H9 (cell line): ENCODE measurements at regions not wholly inside any gene's neighbourhood (a gene's known extent, or its start where the extent isn't known, plus 50 kb on each side); places are given as distances from the start of the nearest gene placed in this dataset.

Experiments used
- DNase-seq: peaks from one replicate; pipeline ENCODE4 v3.0.0-alpha.2; 2017
- H2AFZ ChIP-seq: one replicate; pipeline ENCODE4 v1.6.1; 2013; ENCODE audit warnings: mild to moderate bottlenecking, low read length, control low read depth, moderate library complexity
- H2AK5ac ChIP-seq: 2 replicates; pipeline ENCODE4 v1.6.1; 2013; ENCODE audit warnings: low read length, control low read depth, mixed read lengths; ENCODE audit not compliant: insufficient read length
- H2BK120ac ChIP-seq: one replicate; pipeline ENCODE4 v1.6.1; 2013; ENCODE audit warnings: low read depth, mild to moderate bottlenecking, low read length, control low read depth, inconsistent platforms; ENCODE audit not compliant: poor library complexity, severe bottlenecking
- H2BK12ac ChIP-seq: 2 replicates; pipeline ENCODE4 v1.6.1; 2013; ENCODE audit warnings: low read length, control low read depth, mixed read lengths, low read depth; ENCODE audit not compliant: insufficient read length
- H2BK15ac ChIP-seq: 2 replicates; pipeline ENCODE4 v1.6.1; 2013; ENCODE audit warnings: low read depth, low read length, control low read depth
- H2BK20ac ChIP-seq: one replicate; pipeline ENCODE4 v1.6.1; 2013; ENCODE audit warnings: low read depth, mild to moderate bottlenecking, low read length, control low read depth, inconsistent platforms; ENCODE audit not compliant: poor library complexity, severe bottlenecking
- H2BK5ac ChIP-seq: 2 replicates; pipeline ENCODE4 v1.6.1; 2013; ENCODE audit warnings: low read length, control low read depth, mixed read lengths; ENCODE audit not compliant: insufficient read length
- H3K14ac ChIP-seq: 2 replicates; pipeline ENCODE4 v1.6.1; 2013; ENCODE audit warnings: low read length, control low read depth; ENCODE audit not compliant: insufficient read depth
- H3K18ac ChIP-seq: 2 replicates; pipeline ENCODE4 v1.6.1; 2013; ENCODE audit warnings: low read depth, mild to moderate bottlenecking, mixed read lengths, low read length, control low read depth; ENCODE audit not compliant: insufficient read length
- H3K23ac ChIP-seq: 2 replicates; pipeline ENCODE4 v1.6.1; 2013; ENCODE audit warnings: low read length, control low read depth, mixed read lengths, low read depth; ENCODE audit not compliant: insufficient read length
- H3K23me2 ChIP-seq: 2 replicates; pipeline ENCODE4 v1.6.1; 2013; ENCODE audit warnings: low read depth, mild to moderate bottlenecking, mixed read lengths, low read length, control low read depth; ENCODE audit not compliant: insufficient read length, poor library complexity, severe bottlenecking
- H3K27ac ChIP-seq: 2 replicates; pipeline ENCODE4 v1.5.1; 2013; ENCODE audit warnings: low read length, control low read depth, mixed read lengths, low read depth; ENCODE audit not compliant: insufficient read length
- H3K27me3 ChIP-seq: 2 replicates; pipeline ENCODE4 v1.6.1; 2013; ENCODE audit warnings: low read length, control low read depth, inconsistent platforms; ENCODE audit not compliant: insufficient read depth
- H3K4ac ChIP-seq: 2 replicates; pipeline ENCODE4 v1.6.1; 2013; ENCODE audit warnings: low read depth, mild to moderate bottlenecking, control low read depth, inconsistent platforms, low read length, moderate library complexity
- H3K4me1 ChIP-seq: 2 replicates; pipeline ENCODE4 v1.6.1; 2013; ENCODE audit warnings: low read length, control low read depth, inconsistent platforms; ENCODE audit not compliant: insufficient read depth
- H3K4me2 ChIP-seq: 2 replicates; pipeline ENCODE4 v1.6.1; 2013; ENCODE audit warnings: low read length, control low read depth, mixed read lengths; ENCODE audit not compliant: insufficient read length, insufficient read depth
- H3K56ac ChIP-seq: 2 replicates; pipeline ENCODE4 v1.6.1; 2013; ENCODE audit warnings: low read depth, mild to moderate bottlenecking, mixed read lengths, low read length, control low read depth; ENCODE audit not compliant: insufficient read length
- H3K79me1 ChIP-seq: 2 replicates; pipeline ENCODE4 v1.6.1; 2013; ENCODE audit warnings: low read depth, mild to moderate bottlenecking, moderate library complexity, low read length, control low read depth, inconsistent platforms; ENCODE audit not compliant: insufficient read depth, poor library complexity, severe bottlenecking
- H3K79me2 ChIP-seq: 2 replicates; pipeline ENCODE4 v1.6.1; 2013; ENCODE audit warnings: low read length, control low read depth, inconsistent platforms; ENCODE audit not compliant: insufficient read depth
- H3K9ac ChIP-seq: 2 replicates; pipeline ENCODE4 v1.6.1; 2013; ENCODE audit warnings: low read length, control low read depth, mixed read lengths; ENCODE audit not compliant: insufficient read length; ENCODE audit errors: extremely low read depth
- H3K9me3 ChIP-seq: one replicate; pipeline ENCODE4 v1.6.1; 2013; ENCODE audit warnings: low read depth, low read length, inconsistent platforms; ENCODE audit not compliant: control insufficient read depth
- H3T11ph ChIP-seq: one replicate; pipeline ENCODE4 v1.6.1; 2013; ENCODE audit warnings: mild to moderate bottlenecking, low read length, control low read depth, inconsistent platforms
- H4K20me1 ChIP-seq: one replicate; pipeline ENCODE4 v1.6.1; 2013; ENCODE audit not compliant: control insufficient read depth, insufficient read length, insufficient read depth
- H4K5ac ChIP-seq: 2 replicates; pipeline ENCODE4 v1.6.1; 2013; ENCODE audit warnings: low read depth, mild to moderate bottlenecking, mixed read lengths, low read length, control low read depth; ENCODE audit not compliant: insufficient read length
- H4K8ac ChIP-seq: replicated peaks from 2 replicates; pipeline ENCODE4 v1.6.1; 2013; ENCODE audit warnings: low read length, control low read depth, mixed read lengths, low read depth; ENCODE audit not compliant: insufficient read length
- H4K91ac ChIP-seq: 2 replicates; pipeline ENCODE4 v1.6.1; 2013; ENCODE audit warnings: low read depth, mild to moderate bottlenecking, moderate library complexity, mixed read lengths, low read length, control low read depth; ENCODE audit not compliant: insufficient read length
- H3K27ac Mint-ChIP-seq, 3 experiments: 2 replicates in 2 of 3; 3 replicates in 1 of 3; pipeline ENCODE4 v1.8.0; 2020 to 2021; ENCODE audit warnings: mixed read lengths in 3 of 3, mild to moderate bottlenecking in 1 of 3, moderate library complexity in 1 of 3
- H3K27me3 Mint-ChIP-seq: 2 replicates; pipeline ENCODE4 v1.8.0; 2021; ENCODE audit warnings: low read depth, mild to moderate bottlenecking, moderate library complexity, mixed read lengths
- H3K36me3 Mint-ChIP-seq, 3 experiments: 2 replicates in 2 of 3; 3 replicates in 1 of 3; pipeline ENCODE4 v1.8.0; 2020 to 2021; ENCODE audit warnings: low read depth in 3 of 3, mixed read lengths in 3 of 3; ENCODE audit not compliant: insufficient read depth in 1 of 3
- H3K4me1 Mint-ChIP-seq, 2 experiments: 2 replicates each; pipeline ENCODE4 v1.8.0; 2020; ENCODE audit warnings: mixed read lengths in 2 of 2
- H3K4me3 Mint-ChIP-seq, 2 experiments: 2 replicates in 1 of 2; 3 replicates in 1 of 2; pipeline ENCODE4 v1.8.0; 2020 to 2021; ENCODE audit warnings: mild to moderate bottlenecking in 2 of 2, mixed read lengths in 2 of 2, moderate library complexity in 1 of 2
- H3K9me3 Mint-ChIP-seq, 2 experiments: 2 replicates in 1 of 2; 3 replicates in 1 of 2; pipeline ENCODE4 v1.8.0; 2020; ENCODE audit warnings: mild to moderate bottlenecking in 2 of 2, mixed read lengths in 2 of 2, moderate library complexity in 1 of 2
- CTCF ChIP-seq: fragments of 200-600 bp; sonication (generic); conservative IDR thresholded peaks from 3 replicates; pipeline ENCODE4 v1.8.0; 2021; ENCODE audit warnings: antibody characterized with exemption, mild to moderate bottlenecking
- whole genome bisulfite sequencing: extraction: QIAGEN DNeasy Blood & Tissue Kit; methylation state at CpG from one replicate; pipeline ENCODE4 v1.1.7; 2013; ENCODE audit warnings: missing lambda C conversion rate, low lambda C conversion rate, mixed read lengths; ENCODE audit not compliant: insufficient read length; ENCODE audit errors: extremely low coverage; 5-methylcytosine and 5-hydroxymethylcytosine counted together

GRCh38 chr13:91280801-91281200 lies 66.7 kb upstream of the MIR17HG start:
- Histone ChIP-seq H3K9me3 (no peaks in the 10 kb centered on the region), H2AK5ac (no peak overlapping the region), H3K23me2 (no peaks in the 10 kb centered on the region), H3K9ac (no peak overlapping the region), H3K18ac (no peak overlapping the region), H2BK12ac (no peak overlapping the region), H4K20me1 (no peaks in the 10 kb centered on the region), H3K79me2 (no peaks in the 10 kb centered on the region), H3T11ph (no peak overlapping the region), H3K14ac (no peak overlapping the region), H3K79me1 (no peaks in the 10 kb centered on the region), H3K27me3 (no peaks in the 10 kb centered on the region), H2AFZ (no peak overlapping the region), H4K5ac (no peak overlapping the region), H3K4me2 (no peak overlapping the region), H2BK120ac (no peak overlapping the region), H3K4ac (no peak overlapping the region), H4K8ac (no peak overlapping the region), H3K23ac (no peak overlapping the region), H2BK15ac (no peak overlapping the region), H3K56ac (no peak overlapping the region), H3K4me1 (no peaks in the 10 kb centered on the region), H4K91ac (no peak overlapping the region), H3K27ac (no peak overlapping the region), H2BK20ac (no peak overlapping the region), H2BK5ac (no peak overlapping the region)
- no peaks in the 10 kb centered on the region for H3K4me1 Mint-ChIP-seq
- no peak for DNase-seq
- no peaks in the 10 kb centered on the region for H3K36me3 Mint-ChIP-seq
- H3K27me3 Mint-ChIP-seq = no peaks in the 10 kb centered on the region
- peaks cover 0 to 2% of the 10 kb centered on the region in 2 experiments; a peak in 1 of 5 replicates for H3K9me3 Mint-ChIP-seq
- no CpG with 5 or more reads among the region's 2 CpGs for WGBS
- no peak for TF ChIP-seq CTCF
- H3K27ac Mint-ChIP-seq = no peak overlapping the region
- no peak overlapping the region for H3K4me3 Mint-ChIP-seq
